ENCODE measurements at regions not wholly inside any gene's neighbourhood (a gene's known extent, or its start where the extent isn't known, plus 50 kb on each side); places are given as distances from the start of the nearest gene placed in this dataset.

- H3K27ac ChIP-seq: peak overlapping the region; percentile 81
- TF ChIP-seq CTCF (IDR thresholded peaks at IDR 0.05): no peak
- no peak for TF ChIP-seq ZFX (IDR thresholded peaks at IDR 0.05; ENCODE audit: borderline replicate concordance)
These were observed 71.4 kb upstream of the UGT2B10 start for GRCh38 chr4:68744368-68744767.

GRCh38 chr4:68748181-68748991 is 67.4 kb upstream of the UGT2B10 start:
- H3K27ac ChIP-seq: no peak overlapping the region
- TF ChIP-seq ZFX (IDR thresholded peaks at IDR 0.05; ENCODE audit: borderline replicate concordance) (no peak), CTCF (IDR thresholded peaks at IDR 0.05) (no peak)

- no peak for TF ChIP-seq CTCF (IDR thresholded peaks at IDR 0.05)
- no peak for TF ChIP-seq ZFX (IDR thresholded peaks at IDR 0.05; ENCODE audit: borderline replicate concordance)
- no peak overlapping the region for H3K27ac ChIP-seq
These were observed 65.2 kb upstream of the UGT2B10 start for GRCh38 chr4:68750555-68750954.

GRCh38 chr4:68751138-68751537 is 64.7 kb upstream of the UGT2B10 start:
- TF ChIP-seq CTCF (IDR thresholded peaks at IDR 0.05): no peak
- no peak for TF ChIP-seq ZFX (IDR thresholded peaks at IDR 0.05; ENCODE audit: borderline replicate concordance)
- H3K27ac ChIP-seq: no peak overlapping the region

- no peak for TF ChIP-seq ZFX (IDR thresholded peaks at IDR 0.05; ENCODE audit: borderline replicate concordance)
These were observed 49.9 kb upstream of the UGT2B10 start for GRCh38 chr4:68765876-68766275.

More at GRCh38 chr4:68765876-68766275, 49.9 kb upstream of the UGT2B10 start:
- no peak overlapping the region for H3K27ac ChIP-seq

Data from 22Rv1 (cell line).